Nephron (organoid): ENCODE measurements at regions not wholly inside any gene's neighbourhood (a gene's known extent, or its start where the extent isn't known, plus 50 kb on each side); places are given as distances from the start of the nearest gene placed in this dataset.

Experiments used
- H3K27ac Mint-ChIP-seq, 3 experiments: 2 replicates each; pipeline ENCODE4 v1.8.0; 2020; ENCODE audit warnings: mixed read lengths in 3 of 3, mild to moderate bottlenecking in 2 of 3, moderate library complexity in 1 of 3
- H3K27me3 Mint-ChIP-seq: 2 replicates; pipeline ENCODE4 v1.8.0; 2021; ENCODE audit warnings: low read depth, mild to moderate bottlenecking, moderate library complexity, mixed read lengths
- H3K36me3 Mint-ChIP-seq: 2 replicates; pipeline ENCODE4 v1.8.0; 2020; ENCODE audit warnings: low read depth, mixed read lengths
- H3K4me1 Mint-ChIP-seq: 2 replicates; pipeline ENCODE4 v1.8.0; 2020; ENCODE audit warnings: mixed read lengths
- H3K4me3 Mint-ChIP-seq, 3 experiments: 2 replicates each; pipeline ENCODE4 v1.8.0; 2020; ENCODE audit warnings: mild to moderate bottlenecking in 3 of 3, mixed read lengths in 3 of 3, moderate library complexity in 2 of 3
- H3K9me3 Mint-ChIP-seq: 2 replicates; pipeline ENCODE4 v1.8.0; 2020; ENCODE audit warnings: mixed read lengths
- CTCF ChIP-seq, 3 experiments: fragments of 200-600 bp; sonication (generic); IDR thresholded peaks; one replicate each; pipeline ENCODE4 v1.5.0; 2021; ENCODE audit warnings: antibody characterized with exemption in 3 of 3; ENCODE audit not compliant: unreplicated experiment in 3 of 3

- no peak overlapping the region for H3K4me3 Mint-ChIP-seq
- no peaks in the 10 kb centered on the region for H3K36me3 Mint-ChIP-seq
- H3K4me1 Mint-ChIP-seq = no peaks in the 10 kb centered on the region
- no peak overlapping the region for H3K27ac Mint-ChIP-seq
- no peaks in the 10 kb centered on the region for H3K27me3 Mint-ChIP-seq
- TF ChIP-seq CTCF (IDR thresholded peaks at IDR 0.05; ENCODE audit: unreplicated experiment in 3 of 3) = no peak
- H3K9me3 Mint-ChIP-seq = no peaks in the 10 kb centered on the region
Observed at GRCh38 chr2:153551698-153552097, 73.1 kb upstream of the RPRM start.

- TF ChIP-seq CTCF (IDR thresholded peaks at IDR 0.05; ENCODE audit: unreplicated experiment in 3 of 3) = no peak
- no peaks in the 10 kb centered on the region for H3K9me3 Mint-ChIP-seq
- no peaks in the 10 kb centered on the region for H3K36me3 Mint-ChIP-seq
- H3K4me3 Mint-ChIP-seq = no peak overlapping the region
- H3K27me3 Mint-ChIP-seq = no peaks in the 10 kb centered on the region
- no peaks in the 10 kb centered on the region for H3K4me1 Mint-ChIP-seq
- no peak overlapping the region for H3K27ac Mint-ChIP-seq
Observed at GRCh38 chr2:153557211-153557610, 78.6 kb upstream of the RPRM start.

GRCh38 chr2:153557714-153558113 is 79.2 kb upstream of the RPRM start:
- Mint-ChIP-seq H3K36me3 (no peaks in the 10 kb centered on the region), H3K9me3 (no peaks in the 10 kb centered on the region), H3K4me3 (no peak overlapping the region), H3K27me3 (no peaks in the 10 kb centered on the region), H3K4me1 (no peaks in the 10 kb centered on the region), H3K27ac (no peak overlapping the region)
- no peak for TF ChIP-seq CTCF (IDR thresholded peaks at IDR 0.05; ENCODE audit: unreplicated experiment in 3 of 3)

GRCh38 chr2:153558247-153558646 is 79.7 kb upstream of the RPRM start:
- no peaks in the 10 kb centered on the region for H3K36me3 Mint-ChIP-seq
- no peak overlapping the region for H3K27ac Mint-ChIP-seq
- no peaks in the 10 kb centered on the region for H3K9me3 Mint-ChIP-seq

GRCh38 chr2:153567367-153567766 is 88.8 kb upstream of the RPRM start:
- no peaks in the 10 kb centered on the region for H3K4me1 Mint-ChIP-seq
- H3K27ac Mint-ChIP-seq = no peak overlapping the region
- no peaks in the 10 kb centered on the region for H3K9me3 Mint-ChIP-seq
- no peak overlapping the region for H3K4me3 Mint-ChIP-seq
- TF ChIP-seq CTCF (IDR thresholded peaks at IDR 0.05; ENCODE audit: unreplicated experiment in 3 of 3) = no peak
- no peaks in the 10 kb centered on the region for H3K36me3 Mint-ChIP-seq
- H3K27me3 Mint-ChIP-seq = no peaks in the 10 kb centered on the region

More at GRCh38 chr2:153558247-153558646, 79.7 kb upstream of the RPRM start:
- Mint-ChIP-seq H3K27me3 (no peaks in the 10 kb centered on the region), H3K4me3 (no peak overlapping the region), H3K4me1 (no peaks in the 10 kb centered on the region)
- TF ChIP-seq CTCF (IDR thresholded peaks at IDR 0.05; ENCODE audit: unreplicated experiment in 3 of 3) = no peak

- H3K27me3 Mint-ChIP-seq = no peaks in the 10 kb centered on the region
- no peaks in the 10 kb centered on the region for H3K36me3 Mint-ChIP-seq
- H3K27ac Mint-ChIP-seq = no peak overlapping the region
- H3K4me3 Mint-ChIP-seq = no peak overlapping the region
- no peak for TF ChIP-seq CTCF (IDR thresholded peaks at IDR 0.05; ENCODE audit: unreplicated experiment in 3 of 3)
- H3K9me3 Mint-ChIP-seq = no peaks in the 10 kb centered on the region
- no peaks in the 10 kb centered on the region for H3K4me1 Mint-ChIP-seq
Observed at GRCh38 chr2:153568105-153568504, 89.5 kb upstream of the RPRM start.
